MCF 10A (cell line): ENCODE measurements at regions not wholly inside any gene's neighbourhood (a gene's known extent, or its start where the extent isn't known, plus 50 kb on each side); places are given as distances from the start of the nearest gene placed in this dataset.

Experiments used
- BruUV-seq: library from RNA; stranded (reverse); fragments of 400-500 nt; replicated peaks from 2 replicates; lab custom pipeline; 2021; lab: Mats Ljungman, UMichigan
- CTCF ChIA-PET: fragments of 300-600 bp; sonication (Branson Sonifier 250); formaldehyde crosslinking; extraction: SDS; loops from one replicate; lab custom pipeline; 2021; ENCODE audit warnings: antibody characterized with exemption, inconsistent platforms; lab: Yijun Ruan, JAX
- POLR2A ChIA-PET: fragments of 300-600, 350-650 bp; sonication (Branson Sonifier 250); formaldehyde crosslinking; extraction: SDS; loops from one replicate; lab custom pipeline; 2020; ENCODE audit warnings: antibody characterized with exemption, inconsistent platforms; lab: Yijun Ruan, JAX
- DNase-seq: peaks from one replicate; pipeline ENCODE4 v3.0.0-alpha.2; 2018; ENCODE audit not compliant: unreplicated experiment
- H3K27ac Mint-ChIP-seq: one replicate; pipeline ENCODE4 v1.8.0; 2022; ENCODE audit warnings: mild to moderate bottlenecking, low read depth, mixed read lengths; ENCODE audit not compliant: unreplicated experiment
- H3K27me3 Mint-ChIP-seq: one replicate; pipeline ENCODE4 v1.8.0; 2022; ENCODE audit warnings: mixed read lengths; ENCODE audit not compliant: insufficient read depth, unreplicated experiment
- H3K36me3 Mint-ChIP-seq: one replicate; pipeline ENCODE4 v1.8.0; 2022; ENCODE audit warnings: mild to moderate bottlenecking, moderate library complexity, mixed read lengths; ENCODE audit not compliant: insufficient read depth, unreplicated experiment
- H3K4me1 Mint-ChIP-seq: one replicate; pipeline ENCODE4 v1.8.0; 2022; ENCODE audit warnings: mixed read lengths; ENCODE audit not compliant: insufficient read depth, unreplicated experiment
- H3K4me3 Mint-ChIP-seq: one replicate; pipeline ENCODE4 v1.8.0; 2022; ENCODE audit warnings: mild to moderate bottlenecking, moderate library complexity, mixed read lengths; ENCODE audit not compliant: unreplicated experiment
- H3K9me3 Mint-ChIP-seq: one replicate; pipeline ENCODE4 v1.8.0; 2022; ENCODE audit warnings: mixed read lengths; ENCODE audit not compliant: unreplicated experiment
- CTCF ChIP-seq: fragments of 200-600 bp; IDR thresholded peaks from one replicate; pipeline ENCODE4 v1.8.0; 2022; ENCODE audit warnings: antibody characterized with exemption, mild to moderate bottlenecking; ENCODE audit not compliant: unreplicated experiment
- intact Hi-C: fragments of 100-400 bp; cut with micrococcal nuclease; formaldehyde crosslinking; loops from 2 replicates; pipeline ENCODE4 v1.14.1; 2022

- ChIA-PET CTCF (interaction anchor here (0.7 kb wide), 1 partner anchor 18 kb away, joined by 4 read pairs; no protein-coding TSS in a partner anchor), POLR2A (no interaction called here)
- intact Hi-C loops = no loop called here
- peaks cover 12% of the 10 kb centered on the region for H3K4me1 Mint-ChIP-seq
- no peak for DNase-seq
- BruUV-seq = no TSS peak
- no peaks in the 10 kb centered on the region for H3K27me3 Mint-ChIP-seq
- TF ChIP-seq CTCF = no peak
- no peak overlapping the region for H3K4me3 Mint-ChIP-seq
- H3K27ac Mint-ChIP-seq = no peak overlapping the region
- H3K36me3 Mint-ChIP-seq = no peaks in the 10 kb centered on the region
- H3K9me3 Mint-ChIP-seq = no peaks in the 10 kb centered on the region
Observed at GRCh38 chr4:79850626-79851025, 222.4 kb downstream of the ANTXR2 start.

- H3K27me3 Mint-ChIP-seq = no peaks in the 10 kb centered on the region
- no peak overlapping the region for H3K4me3 Mint-ChIP-seq
- H3K9me3 Mint-ChIP-seq = no peaks in the 10 kb centered on the region
- POLR2A ChIA-PET = no interaction called here
- H3K27ac Mint-ChIP-seq = no peak overlapping the region
- H3K36me3 Mint-ChIP-seq = no peaks in the 10 kb centered on the region
- no TSS peak for BruUV-seq
- DNase-seq = no peak
- intact Hi-C loops = no loop called here
- CTCF ChIA-PET = no interaction called here
- H3K4me1 Mint-ChIP-seq = peaks cover 12% of the 10 kb centered on the region
- TF ChIP-seq CTCF = no peak
Observed at GRCh38 chr4:79848329-79848728, 224.7 kb downstream of the ANTXR2 start.

- Mint-ChIP-seq H3K36me3 (no peaks in the 10 kb centered on the region), H3K4me3 (no peak overlapping the region), H3K27ac (no peak overlapping the region), H3K27me3 (no peaks in the 10 kb centered on the region), H3K9me3 (peaks cover 3% of the 10 kb centered on the region), H3K4me1 (peaks cover 6% of the 10 kb centered on the region)
- intact Hi-C loops = no loop called here
- no peak for DNase-seq
- no peak for TF ChIP-seq CTCF
- ChIA-PET POLR2A (no interaction called here), CTCF (no interaction called here)
- no TSS peak for BruUV-seq
Observed at GRCh38 chr4:79847411-79847810, 225.6 kb downstream of the ANTXR2 start.

- Mint-ChIP-seq H3K4me1 (no peaks in the 10 kb centered on the region), H3K36me3 (no peaks in the 10 kb centered on the region), H3K4me3 (no peak overlapping the region), H3K27me3 (no peaks in the 10 kb centered on the region), H3K9me3 (peaks cover 15% of the 10 kb centered on the region), H3K27ac (no peak overlapping the region)
- CTCF ChIA-PET = no interaction called here
- DNase-seq = no peak
- no TSS peak for BruUV-seq
- no peak for TF ChIP-seq CTCF
- intact Hi-C loops = no loop called here
- POLR2A ChIA-PET = interaction anchor here (0.9 kb wide), 1 partner anchor 9 kb away, joined by 5 read pairs; no protein-coding TSS in a partner anchor
Observed at GRCh38 chr4:79842162-79842561, 230.9 kb downstream of the ANTXR2 start.
